GM23338 (cell line): ENCODE measurements at regions not wholly inside any gene's neighbourhood (a gene's known extent, or its start where the extent isn't known, plus 50 kb on each side); places are given as distances from the start of the nearest gene placed in this dataset.

Source experiments
- CTCF ChIP-seq, 2 experiments: fragments of 200-600 bp in 1 of 2; sonication (generic) in 1 of 2; conservative IDR thresholded peaks; 2 replicates each; pipeline versions ENCODE4 v1.5.1 to v1.6.1; 2016 to 2017; ENCODE audit warnings: antibody characterized with exemption in 2 of 2, low read depth in 2 of 2, mild to moderate bottlenecking in 2 of 2, moderate library complexity in 1 of 2
- NANOG ChIP-seq: IDR thresholded peaks from 2 replicates; pipeline ENCODE4 v1.6.1; 2016; ENCODE audit warnings: antibody characterized with exemption, borderline replicate concordance

GRCh38 chr11:42363701-42364100 is 904.2 kb upstream of the LRRC4C start:
- TF ChIP-seq CTCF (conservative IDR thresholded peaks at IDR 0.05; ENCODE audit: low read depth in 2 of 2) (no peak), NANOG (no peak)
